ENCODE measurements at regions not wholly inside any gene's neighbourhood (a gene's known extent, or its start where the extent isn't known, plus 50 kb on each side); places are given as distances from the start of the nearest gene placed in this dataset.

DNA sequence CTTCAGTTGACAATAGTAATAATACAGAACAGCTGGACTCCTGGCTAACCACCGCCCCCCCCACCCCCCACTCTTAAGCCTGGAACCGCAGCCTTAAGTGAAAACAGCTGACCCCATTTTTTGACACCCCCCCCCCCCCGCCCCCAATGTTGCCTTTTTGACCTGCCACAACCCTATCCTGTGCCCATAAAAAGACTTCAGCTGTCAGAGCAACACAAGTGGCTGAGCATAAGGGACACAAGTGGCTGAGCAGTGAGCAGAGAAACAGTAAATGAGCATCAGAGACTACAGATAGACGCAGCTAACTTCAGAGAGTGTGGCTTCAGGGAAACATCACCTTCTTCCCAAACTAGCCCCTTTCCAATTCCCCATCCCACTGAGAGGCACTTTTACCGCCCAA lies 1493.8 kb downstream of the LRRC4C start:
- TF ChIP-seq, protein P1, sequence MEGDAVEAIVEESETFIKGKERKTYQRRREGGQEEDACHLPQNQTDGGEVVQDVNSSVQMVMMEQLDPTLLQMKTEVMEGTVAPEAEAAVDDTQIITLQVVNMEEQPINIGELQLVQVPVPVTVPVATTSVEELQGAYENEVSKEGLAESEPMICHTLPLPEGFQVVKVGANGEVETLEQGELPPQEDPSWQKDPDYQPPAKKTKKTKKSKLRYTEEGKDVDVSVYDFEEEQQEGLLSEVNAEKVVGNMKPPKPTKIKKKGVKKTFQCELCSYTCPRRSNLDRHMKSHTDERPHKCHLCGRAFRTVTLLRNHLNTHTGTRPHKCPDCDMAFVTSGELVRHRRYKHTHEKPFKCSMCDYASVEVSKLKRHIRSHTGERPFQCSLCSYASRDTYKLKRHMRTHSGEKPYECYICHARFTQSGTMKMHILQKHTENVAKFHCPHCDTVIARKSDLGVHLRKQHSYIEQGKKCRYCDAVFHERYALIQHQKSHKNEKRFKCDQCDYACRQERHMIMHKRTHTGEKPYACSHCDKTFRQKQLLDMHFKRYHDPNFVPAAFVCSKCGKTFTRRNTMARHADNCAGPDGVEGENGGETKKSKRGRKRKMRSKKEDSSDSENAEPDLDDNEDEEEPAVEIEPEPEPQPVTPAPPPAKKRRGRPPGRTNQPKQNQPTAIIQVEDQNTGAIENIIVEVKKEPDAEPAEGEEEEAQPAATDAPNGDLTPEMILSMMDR (IDR thresholded peaks at IDR 0.05; ENCODE audit: low read depth, low read length), result no peak
- no peak for TF ChIP-seq POLR2A (IDR thresholded peaks at IDR 0.05; ENCODE audit: extremely low read depth, insufficient read length)
- TF ChIP-seq, protein P2, sequence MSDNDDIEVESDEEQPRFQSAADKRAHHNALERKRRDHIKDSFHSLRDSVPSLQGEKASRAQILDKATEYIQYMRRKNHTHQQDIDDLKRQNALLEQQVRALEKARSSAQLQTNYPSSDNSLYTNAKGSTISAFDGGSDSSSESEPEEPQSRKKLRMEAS (IDR thresholded peaks at IDR 0.05; ENCODE audit: low read depth, low read length), result no peak
